Head of caudate nucleus (tissue), 42 donors: ENCODE measurements at regions not wholly inside any gene's neighbourhood (a gene's known extent, or its start where the extent isn't known, plus 50 kb on each side); places are given as distances from the start of the nearest gene placed in this dataset.
"Not testable (repeated sequence)": the region's sequence is repeated elsewhere in the genome, so short reads cannot be mapped to it uniquely, and the experiment has no call there.

Experiments
- DNase-seq, 42 donors: peaks; one replicate each; pipeline versions ENCODE4 v3.0.0 to v3.0.0-alpha.2; 2020 to 2021; ENCODE audit warnings: mixed read lengths in 7 of 42
- intact Hi-C: fragments of 100-400 bp; cut with DNase I; formaldehyde crosslinking; loops from one replicate; pipeline ENCODE4 v1.15.0; 2022

DNA sequence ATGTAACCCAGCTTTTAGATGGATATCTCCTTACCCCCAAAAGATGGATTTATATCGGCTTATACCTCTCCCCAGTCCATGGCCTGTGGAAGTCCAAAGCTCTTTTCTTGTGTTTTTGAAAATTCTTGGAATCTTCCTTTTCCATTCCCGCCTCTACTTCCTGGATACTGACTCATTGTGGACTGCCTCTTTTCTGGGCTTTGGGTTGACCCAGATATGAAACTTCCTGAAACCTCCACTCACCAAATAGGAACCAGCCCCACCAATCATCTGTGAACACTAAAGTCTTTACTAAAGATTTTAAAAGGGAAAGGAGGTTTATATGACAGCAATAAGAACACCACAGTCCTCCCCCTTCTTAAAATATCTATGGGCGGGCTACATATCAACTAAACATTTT is 163.4 kb upstream of the SYN3 start:
- no peak for DNase-seq
- intact Hi-C loops = no loop called here

DNA sequence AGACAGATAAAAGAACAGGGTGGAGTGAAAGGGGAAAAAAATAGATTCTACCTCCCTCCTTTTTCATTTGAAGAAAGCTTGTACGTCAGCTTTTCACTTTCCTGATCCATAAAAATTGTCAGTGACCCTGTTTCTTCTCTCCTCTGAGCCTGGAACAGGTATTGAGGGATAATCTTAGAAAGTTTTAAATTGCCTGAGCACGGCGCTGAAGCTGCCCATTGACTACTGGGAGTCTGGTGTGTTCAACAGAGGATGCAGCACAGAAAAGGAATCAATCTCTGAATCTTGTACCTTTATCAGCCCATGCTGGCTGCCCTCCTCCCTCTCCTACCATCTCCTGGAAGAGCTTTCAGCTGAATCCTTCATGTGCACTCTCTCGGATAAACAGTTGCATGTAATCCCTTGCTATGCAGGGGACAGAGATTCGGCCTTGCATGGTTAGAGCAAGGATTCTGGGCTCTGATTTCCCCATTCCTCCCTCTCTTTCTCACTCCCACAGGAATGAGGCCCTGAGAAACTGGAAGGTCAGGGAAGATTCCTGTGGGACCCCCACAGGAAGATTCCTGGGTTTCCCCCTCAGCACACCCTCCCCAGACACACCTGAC is 162.4 kb upstream of the SYN3 start:
- DNase-seq = no peak
- intact Hi-C loops = no loop called here

GRCh38 chr22:33219648-33220384 is 161.6 kb upstream of the SYN3 start:
- no peak for DNase-seq
- intact Hi-C loops = no loop called here

DNA sequence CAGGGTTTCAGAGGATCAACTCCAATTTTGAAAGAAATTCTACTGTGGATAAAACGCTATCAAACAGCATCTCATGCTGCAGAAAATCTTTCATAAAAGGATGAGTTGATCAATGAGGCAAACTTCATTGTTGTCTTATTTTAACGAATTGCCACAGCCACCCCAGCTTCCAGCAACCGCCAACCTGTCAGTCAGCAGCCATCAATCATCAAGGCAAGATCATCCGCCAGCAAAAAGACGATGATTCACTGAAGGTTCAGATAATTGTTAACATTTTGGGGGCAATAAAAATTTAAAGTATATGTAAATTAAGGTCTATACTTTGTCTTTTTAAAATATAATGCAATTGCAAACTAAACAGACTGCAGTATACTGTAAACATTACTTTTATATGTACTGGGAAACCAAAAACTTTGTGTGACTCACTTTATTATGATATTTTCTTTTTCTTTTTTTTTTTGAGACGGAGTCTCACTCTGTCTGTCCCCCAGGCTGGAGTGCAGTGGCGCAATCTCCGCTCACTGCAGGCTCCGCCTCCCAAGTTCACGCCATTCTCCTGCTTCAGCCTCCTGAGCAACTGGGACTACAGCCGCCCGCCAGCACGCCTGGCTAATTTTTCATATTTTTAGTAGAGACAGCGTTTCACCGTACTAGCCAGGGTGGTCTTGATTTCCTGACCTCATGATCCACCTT is 155.3 kb upstream of the SYN3 start:
- intact Hi-C loops = no loop called here
- peak in 7 of 42 donors; percentile 5 to 25 (median 11) for DNase-seq

- intact Hi-C loops = loop anchor here (10.0 kb wide), 1 partner anchor 195 kb away; no protein-coding TSS in a partner anchor
- peak in 35 of 42 donors; percentile 4 to 71 (median 32) for DNase-seq
Observed at GRCh38 chr22:33209930-33210784, 152.0 kb upstream of the SYN3 start.

DNA sequence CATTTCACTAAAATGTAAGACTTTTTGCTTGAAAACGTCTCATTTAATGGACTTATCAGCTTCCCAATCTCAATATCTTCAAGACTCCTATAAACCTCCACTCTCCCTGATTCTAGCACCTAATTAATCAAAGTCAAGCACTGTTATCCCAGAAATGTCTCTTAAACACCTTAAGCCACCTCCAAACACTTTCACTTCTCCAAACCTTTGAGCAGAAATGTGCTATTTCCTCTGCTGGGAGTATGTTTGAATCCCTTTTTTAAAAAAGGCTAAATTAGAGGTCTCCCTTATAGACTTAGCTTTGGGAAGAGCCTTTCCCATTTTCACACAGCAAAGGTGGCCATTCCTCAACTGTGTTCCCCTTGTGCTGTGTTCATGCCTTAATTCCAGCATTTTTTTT is 146.2 kb upstream of the SYN3 start:
- intact Hi-C loops = loop anchor here (10.0 kb wide), 1 partner anchor 190 kb away; no protein-coding TSS in a partner anchor
- DNase-seq = no peak

- DNase-seq = no peak
- intact Hi-C loops = loop anchor here (10.0 kb wide), 1 partner anchor 188 kb away; no protein-coding TSS in a partner anchor
Observed at GRCh38 chr22:33202455-33202854, 144.3 kb upstream of the SYN3 start.

- intact Hi-C loops = no loop called here
- no peak for DNase-seq
Observed at GRCh38 chr22:33194529-33195077, 136.4 kb upstream of the SYN3 start.

- DNase-seq = no peak
- intact Hi-C loops = no loop called here
Observed at GRCh38 chr22:33192156-33192555, 134.0 kb upstream of the SYN3 start.

GRCh38 chr22:33188326-33188725 is 130.1 kb upstream of the SYN3 start:
- intact Hi-C loops = no loop called here
- DNase-seq = no peak

DNA sequence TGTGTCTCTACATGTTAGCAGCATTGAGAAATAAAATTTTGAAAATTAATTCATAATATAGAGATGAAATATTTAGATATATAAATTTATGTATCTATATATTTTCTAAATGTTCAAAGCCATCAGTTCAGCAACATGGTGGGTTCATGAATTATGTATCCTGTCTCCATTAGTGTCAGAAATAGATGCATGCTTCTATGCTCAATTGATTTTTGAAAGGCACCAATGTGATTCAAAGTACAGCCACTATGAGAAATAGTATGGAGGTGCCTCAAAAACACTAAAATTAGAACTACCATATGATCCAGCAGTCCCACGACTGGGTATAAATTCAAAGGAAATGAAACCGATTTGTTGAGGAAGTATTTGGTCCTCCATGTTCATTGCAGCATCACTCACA is 128.6 kb upstream of the SYN3 start:
- DNase-seq = no peak

DNA sequence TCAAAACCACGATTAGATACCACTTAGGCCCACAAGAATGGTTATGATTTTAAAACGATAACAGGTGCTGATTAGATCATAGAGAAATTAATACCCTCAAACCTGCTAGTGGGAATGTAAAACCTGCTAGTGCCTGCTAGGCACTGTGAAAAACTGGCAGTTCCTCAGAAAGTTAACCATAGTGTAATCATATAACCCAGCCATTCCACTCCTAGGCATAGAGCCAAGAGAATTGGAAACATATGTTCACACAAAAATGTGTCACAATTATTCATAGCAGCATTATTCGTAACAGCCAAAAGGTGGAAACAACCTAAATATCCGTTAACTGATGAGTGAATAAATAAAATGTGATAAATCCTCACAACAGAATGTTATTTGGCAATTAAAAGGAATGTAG is 122.2 kb upstream of the SYN3 start:
- intact Hi-C loops = no loop called here
- no peak for DNase-seq

More for the DNA sequence above, 128.6 kb upstream of the SYN3 start:
- intact Hi-C loops = no loop called here

DNA sequence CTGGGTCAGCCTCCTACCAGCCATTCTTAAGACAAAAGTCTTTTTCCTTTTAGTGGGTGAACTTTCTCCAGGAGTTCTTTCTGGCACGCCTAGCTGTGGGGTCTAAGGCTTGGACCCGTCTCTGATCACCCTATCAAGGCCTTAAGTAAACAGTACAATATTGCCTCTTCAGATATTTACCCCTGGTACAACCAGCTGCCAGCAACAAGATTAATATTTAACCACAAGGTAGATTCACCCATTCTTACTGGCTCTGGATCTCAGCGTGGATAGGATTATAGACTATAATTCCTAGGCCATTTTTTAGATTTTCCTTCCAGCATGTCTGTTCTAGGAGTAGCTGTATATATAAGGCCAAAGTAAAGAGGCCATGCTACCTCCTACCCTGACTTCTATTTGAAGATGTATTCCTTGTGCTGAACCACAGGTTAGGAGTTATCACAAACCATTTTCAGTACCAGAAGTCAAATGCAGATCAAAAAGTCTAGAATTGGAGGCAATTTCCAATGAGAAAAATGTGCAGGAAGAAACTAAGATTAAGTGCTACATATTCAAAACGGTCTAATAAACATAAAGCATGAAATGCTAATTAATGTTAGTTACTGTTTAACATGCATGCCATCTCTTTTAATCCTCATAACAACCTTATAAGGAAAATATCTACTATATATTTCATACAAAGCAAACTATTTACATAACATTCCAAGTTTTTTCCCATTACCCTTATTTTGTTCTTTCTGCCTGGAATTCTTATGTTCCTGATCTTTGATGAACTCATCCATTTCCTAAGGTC is 110.0 kb upstream of the SYN3 start:
- intact Hi-C loops = no loop called here
- no peak for DNase-seq

DNA sequence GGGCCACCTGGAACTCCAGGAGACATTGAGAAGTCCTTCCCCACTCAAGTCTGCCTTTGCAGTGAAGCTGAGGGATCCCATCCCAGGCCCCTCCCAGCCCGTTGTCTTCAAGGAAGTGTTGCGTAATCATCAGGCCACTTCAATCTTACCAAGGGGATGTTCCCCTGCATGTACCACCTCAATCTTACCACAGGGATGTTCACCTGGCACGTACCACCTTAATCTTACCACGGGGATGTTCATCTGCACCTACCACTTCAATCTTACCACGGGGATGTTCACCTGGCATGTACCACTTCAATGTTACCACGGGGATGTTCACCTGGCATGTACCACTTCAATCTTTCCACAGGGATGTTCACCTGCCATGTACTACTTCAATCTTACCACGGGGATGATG is 108.0 kb upstream of the SYN3 start:
- intact Hi-C loops = no loop called here

GRCh38 chr22:33163815-33164214 is 105.6 kb upstream of the SYN3 start:
- intact Hi-C loops = no loop called here
- no peak for DNase-seq

More for the DNA sequence above, 108.0 kb upstream of the SYN3 start:
- no peak for DNase-seq

GRCh38 chr22:33162196-33162595 is 104.0 kb upstream of the SYN3 start:
- no peak for DNase-seq
- intact Hi-C loops = no loop called here

DNA sequence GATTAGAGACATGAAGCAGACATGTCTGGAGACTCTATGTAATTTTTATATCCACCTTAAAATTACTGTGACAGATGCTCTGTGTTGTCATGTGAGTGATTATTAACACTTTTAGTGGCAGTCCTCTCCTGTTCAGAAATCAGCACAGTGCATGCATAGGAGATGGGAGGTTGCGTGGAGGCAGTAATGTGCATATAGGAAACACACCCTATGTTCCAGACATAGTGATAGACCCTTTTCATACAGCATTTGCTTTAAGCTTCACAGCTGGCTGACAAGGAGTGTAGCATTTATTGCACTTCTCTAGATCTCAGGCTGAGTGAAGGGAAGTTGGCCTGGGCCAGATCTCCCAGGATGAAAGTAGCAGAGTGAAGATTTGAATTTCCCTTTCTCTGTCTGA is 102.3 kb upstream of the SYN3 start:
- intact Hi-C loops = no loop called here
- no peak for DNase-seq

DNA sequence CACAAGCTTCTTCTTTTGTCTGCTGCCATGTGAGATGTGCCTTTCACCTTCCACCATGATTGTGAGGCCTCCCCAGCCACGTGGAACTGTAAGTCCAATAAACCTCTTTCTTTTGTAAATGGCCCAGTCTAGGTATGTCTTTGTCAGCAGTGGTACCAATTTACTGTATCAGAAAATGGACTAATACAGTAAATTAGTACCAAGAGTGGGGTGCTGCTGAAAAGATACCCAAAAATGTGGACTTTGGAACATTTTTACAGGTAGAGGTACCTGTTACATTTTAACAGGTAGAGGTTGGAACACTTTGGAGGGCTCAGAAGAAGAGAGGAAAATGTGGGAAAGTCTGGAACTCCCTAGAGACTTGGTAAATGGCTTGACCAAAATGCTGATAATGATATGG is 96.8 kb upstream of the SYN3 start:
- DNase-seq, intact Hi-C loops: not testable (repeated sequence)
